Activated B cell treated with CpG ODN at 0.5 μM for 24 hours (primary cell): ENCODE measurements at regions not wholly inside any gene's neighbourhood (a gene's known extent, or its start where the extent isn't known, plus 50 kb on each side); places are given as distances from the start of the nearest gene placed in this dataset.

ENCODE experiments used
- ATAC-seq: fragments of 200-7000 bp; cut with Tn5 transposase; one replicate; pipeline ENCODE4 v1.10.0; 2021; ENCODE audit warnings: low read depth, mild to moderate bottlenecking, moderate library complexity
- CTCF ChIA-PET: fragments of 350-600 bp; sonication (Branson Sonifier 250); formaldehyde crosslinking; loops from one replicate; lab custom pipeline; 2021; ENCODE audit warnings: antibody characterized with exemption; lab: Charles Lee
- POLR2A ChIA-PET: fragments of 350-600 bp; sonication (Branson Sonifier 250); formaldehyde crosslinking; loops from one replicate; lab custom pipeline; 2021; ENCODE audit warnings: antibody characterized with exemption; lab: Charles Lee
- DNase-seq: peaks from one replicate; pipeline ENCODE4 v3.0.0; 2022
- H3K27ac Mint-ChIP-seq: one replicate; pipeline ENCODE4 v1.8.0; 2020; ENCODE audit warnings: mixed read lengths
- H3K27me3 Mint-ChIP-seq: one replicate; pipeline ENCODE4 v1.8.0; 2021; ENCODE audit warnings: mixed read lengths
- H3K36me3 Mint-ChIP-seq: one replicate; pipeline ENCODE4 v1.8.0; 2021; ENCODE audit warnings: low read depth, mixed read lengths
- H3K4me1 Mint-ChIP-seq: one replicate; pipeline ENCODE4 v1.8.0; 2021; ENCODE audit warnings: mixed read lengths
- H3K4me3 Mint-ChIP-seq: one replicate; pipeline ENCODE4 v1.8.0; 2020; ENCODE audit warnings: mild to moderate bottlenecking, mixed read lengths
- H3K9me3 Mint-ChIP-seq: one replicate; pipeline ENCODE4 v1.8.0; 2020; ENCODE audit warnings: mixed read lengths
- intact Hi-C: fragments of 100-400 bp; cut with micrococcal nuclease; formaldehyde crosslinking; loops from one replicate; pipeline ENCODE4 v1.15.1; 2024
- TF ChIP-seq, protein P1 (sequence below): fragments of 200-600 bp; IDR thresholded peaks from one replicate; pipeline ENCODE4 v1.8.0; 2022; ENCODE audit warnings: antibody characterized with exemption, mild to moderate bottlenecking

DNA sequence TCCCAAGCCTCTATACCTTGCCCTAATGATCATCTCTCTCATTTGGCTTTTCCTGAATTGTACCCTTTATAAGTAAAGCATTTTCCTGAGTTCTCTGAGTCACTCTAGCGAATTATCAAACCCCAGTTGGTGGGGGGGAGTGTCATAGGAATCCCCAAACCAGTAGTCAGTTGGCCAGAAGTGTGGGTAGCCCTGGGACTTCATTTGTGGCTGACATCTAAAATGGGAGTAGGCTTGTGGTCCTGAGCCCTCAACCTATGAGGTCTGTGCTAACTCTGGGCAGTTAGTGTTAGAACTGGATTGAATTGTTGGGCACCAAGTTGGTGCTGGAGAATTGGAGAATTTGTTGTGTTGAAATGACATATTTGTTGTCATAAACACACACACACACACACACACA, 91.3 kb downstream of the BBS10 start:
- TF ChIP-seq, protein P1, sequence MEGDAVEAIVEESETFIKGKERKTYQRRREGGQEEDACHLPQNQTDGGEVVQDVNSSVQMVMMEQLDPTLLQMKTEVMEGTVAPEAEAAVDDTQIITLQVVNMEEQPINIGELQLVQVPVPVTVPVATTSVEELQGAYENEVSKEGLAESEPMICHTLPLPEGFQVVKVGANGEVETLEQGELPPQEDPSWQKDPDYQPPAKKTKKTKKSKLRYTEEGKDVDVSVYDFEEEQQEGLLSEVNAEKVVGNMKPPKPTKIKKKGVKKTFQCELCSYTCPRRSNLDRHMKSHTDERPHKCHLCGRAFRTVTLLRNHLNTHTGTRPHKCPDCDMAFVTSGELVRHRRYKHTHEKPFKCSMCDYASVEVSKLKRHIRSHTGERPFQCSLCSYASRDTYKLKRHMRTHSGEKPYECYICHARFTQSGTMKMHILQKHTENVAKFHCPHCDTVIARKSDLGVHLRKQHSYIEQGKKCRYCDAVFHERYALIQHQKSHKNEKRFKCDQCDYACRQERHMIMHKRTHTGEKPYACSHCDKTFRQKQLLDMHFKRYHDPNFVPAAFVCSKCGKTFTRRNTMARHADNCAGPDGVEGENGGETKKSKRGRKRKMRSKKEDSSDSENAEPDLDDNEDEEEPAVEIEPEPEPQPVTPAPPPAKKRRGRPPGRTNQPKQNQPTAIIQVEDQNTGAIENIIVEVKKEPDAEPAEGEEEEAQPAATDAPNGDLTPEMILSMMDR, result no peak
- peaks cover 4% of the 10 kb centered on the region for H3K9me3 Mint-ChIP-seq
- CTCF ChIA-PET, result no interaction called here
- POLR2A ChIA-PET, result no interaction called here
- no peaks in the 10 kb centered on the region for H3K36me3 Mint-ChIP-seq
- peaks cover 6% of the 10 kb centered on the region for H3K4me1 Mint-ChIP-seq
- peaks cover 9% of the 10 kb centered on the region for H3K27me3 Mint-ChIP-seq
- no peak overlapping the region for H3K27ac Mint-ChIP-seq
- DNase-seq, result no peak
- H3K4me3 Mint-ChIP-seq, result no peak overlapping the region
- intact Hi-C loops, result no loop called here
- no peak for ATAC-seq

DNA sequence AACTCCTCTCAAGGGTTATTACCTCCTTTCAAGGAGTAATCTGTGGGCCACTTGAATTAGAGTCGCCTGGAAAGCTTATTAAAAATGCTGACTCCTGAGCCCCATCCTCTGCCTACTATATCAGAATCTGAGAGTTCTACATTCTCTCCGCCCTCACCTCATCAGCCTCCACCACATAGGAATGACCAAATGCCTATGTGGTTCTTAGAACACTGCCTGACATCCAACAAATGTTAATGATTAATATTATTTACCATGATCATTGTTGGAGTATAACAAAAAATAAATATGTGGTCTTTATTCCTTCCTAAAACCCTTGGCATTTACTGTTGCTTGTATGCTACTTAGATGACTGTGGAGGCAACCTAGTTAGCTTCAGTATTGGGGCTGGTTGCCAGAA, 91.9 kb downstream of the BBS10 start:
- DNase-seq (no peak), ATAC-seq (no peak)
- no peak overlapping the region for H3K27ac Mint-ChIP-seq
- no peak overlapping the region for H3K4me3 Mint-ChIP-seq
- intact Hi-C loops, result no loop called here
- peaks cover 6% of the 10 kb centered on the region for H3K4me1 Mint-ChIP-seq
- H3K36me3 Mint-ChIP-seq, result no peaks in the 10 kb centered on the region
- POLR2A ChIA-PET, result no interaction called here
- no peaks in the 10 kb centered on the region for H3K9me3 Mint-ChIP-seq
- H3K27me3 Mint-ChIP-seq, result peaks cover 5% of the 10 kb centered on the region
- TF ChIP-seq, protein P1, result no peak
- CTCF ChIA-PET, result no interaction called here

DNA sequence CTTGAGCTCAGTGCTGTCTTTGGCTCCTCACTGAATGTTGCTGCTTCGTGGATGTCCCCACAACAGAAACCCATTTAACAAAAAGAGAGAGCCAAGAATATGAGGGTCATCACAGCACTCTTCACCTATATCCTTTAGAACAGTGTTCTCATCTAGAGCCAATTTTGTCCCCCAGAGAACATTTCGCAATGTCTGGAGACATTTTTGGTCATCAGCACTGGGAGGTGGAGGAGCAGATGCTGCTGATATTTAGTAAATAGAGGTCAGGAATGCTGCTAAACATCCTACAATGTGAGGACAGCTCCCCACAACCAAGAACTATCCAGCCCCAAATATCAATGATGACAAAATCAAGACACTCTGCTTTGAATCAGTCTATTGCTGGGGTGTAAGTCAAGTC, 92.5 kb downstream of the BBS10 start:
- Mint-ChIP-seq H3K27ac (no peak overlapping the region), H3K36me3 (no peaks in the 10 kb centered on the region), H3K9me3 (no peaks in the 10 kb centered on the region), H3K4me3 (no peak overlapping the region), H3K27me3 (peaks cover 5% of the 10 kb centered on the region), H3K4me1 (peaks cover 6% of the 10 kb centered on the region)
- intact Hi-C loops, result no loop called here
- TF ChIP-seq, protein P1, result no peak
- ATAC-seq (no peak), DNase-seq (no peak)
- ChIA-PET CTCF (no interaction called here), POLR2A (interaction anchor here (0.7 kb wide), 1 partner anchor 19 kb away, joined by 3 read pairs; no protein-coding TSS in a partner anchor)

DNA sequence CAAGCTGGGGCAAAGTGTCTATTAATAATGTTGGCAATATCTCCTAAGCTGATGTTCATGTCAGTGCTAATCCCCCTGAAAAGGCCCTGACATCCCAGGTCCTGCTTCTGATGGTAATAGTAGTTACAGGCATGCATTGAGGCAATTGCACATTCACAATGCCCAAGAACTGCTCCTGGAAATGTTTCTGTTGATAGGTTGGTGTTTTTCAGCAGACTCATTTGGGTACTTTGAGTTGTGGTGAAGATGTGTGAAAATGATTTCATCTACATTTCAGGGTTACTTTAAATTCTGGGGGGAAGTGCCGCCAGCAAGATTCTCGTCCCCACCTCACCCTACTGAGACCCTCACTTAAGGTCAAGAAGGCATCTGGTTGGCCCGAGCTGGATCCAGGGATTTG, 92.9 kb downstream of the BBS10 start:
- ChIA-PET POLR2A (interaction anchor here (0.7 kb wide), 1 partner anchor 19 kb away, joined by 3 read pairs; no protein-coding TSS in a partner anchor), CTCF (no interaction called here)
- no peak for ATAC-seq
- H3K27me3 Mint-ChIP-seq, result peaks cover 5% of the 10 kb centered on the region
- TF ChIP-seq, protein P1, result no peak
- H3K4me3 Mint-ChIP-seq, result no peak overlapping the region
- H3K4me1 Mint-ChIP-seq, result peaks cover 6% of the 10 kb centered on the region
- DNase-seq, result no peak
- no peak overlapping the region for H3K27ac Mint-ChIP-seq
- H3K9me3 Mint-ChIP-seq, result no peaks in the 10 kb centered on the region
- intact Hi-C loops, result no loop called here
- H3K36me3 Mint-ChIP-seq, result no peaks in the 10 kb centered on the region

DNA sequence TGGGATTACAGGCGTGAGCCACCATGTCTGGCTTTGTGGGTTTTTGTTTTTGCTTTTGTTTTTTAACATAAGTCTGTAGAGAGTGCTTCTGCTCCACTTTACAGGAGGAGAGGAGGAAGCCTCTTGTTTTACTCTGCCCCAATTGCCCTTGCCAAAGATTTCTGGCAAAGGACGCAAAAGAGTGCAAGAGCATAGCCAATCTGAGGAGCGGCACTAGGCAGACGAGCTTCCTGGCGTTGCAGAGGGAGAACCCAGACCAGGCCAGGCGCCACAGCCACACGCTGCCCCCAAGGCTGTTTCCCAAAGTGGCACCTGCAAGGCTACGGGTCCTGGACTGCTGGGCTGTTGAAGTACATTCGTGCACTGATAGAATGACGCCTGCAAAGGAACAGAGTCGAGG, 96.2 kb downstream of the BBS10 start:
- TF ChIP-seq, protein P1, result no peak
- ATAC-seq (no peak), DNase-seq (no peak)
- ChIA-PET CTCF (no interaction called here), POLR2A (no interaction called here)
- Mint-ChIP-seq H3K9me3 (no peaks in the 10 kb centered on the region), H3K4me3 (no peak overlapping the region), H3K27me3 (peaks cover 5% of the 10 kb centered on the region), H3K27ac (no peak overlapping the region), H3K36me3 (no peaks in the 10 kb centered on the region), H3K4me1 (no peaks in the 10 kb centered on the region)
- intact Hi-C loops, result no loop called here
